ENCODE measurements at regions not wholly inside any gene's neighbourhood (a gene's known extent, or its start where the extent isn't known, plus 50 kb on each side); places are given as distances from the start of the nearest gene placed in this dataset.

GRCh38 chr1:193827516-193827915 lies 641.1 kb upstream of the B3GALT2 start:
- TF ChIP-seq CTCF (IDR thresholded peaks at IDR 0.05; ENCODE audit: borderline replicate concordance, insufficient read depth, low read depth, low read length): no peak

DNA sequence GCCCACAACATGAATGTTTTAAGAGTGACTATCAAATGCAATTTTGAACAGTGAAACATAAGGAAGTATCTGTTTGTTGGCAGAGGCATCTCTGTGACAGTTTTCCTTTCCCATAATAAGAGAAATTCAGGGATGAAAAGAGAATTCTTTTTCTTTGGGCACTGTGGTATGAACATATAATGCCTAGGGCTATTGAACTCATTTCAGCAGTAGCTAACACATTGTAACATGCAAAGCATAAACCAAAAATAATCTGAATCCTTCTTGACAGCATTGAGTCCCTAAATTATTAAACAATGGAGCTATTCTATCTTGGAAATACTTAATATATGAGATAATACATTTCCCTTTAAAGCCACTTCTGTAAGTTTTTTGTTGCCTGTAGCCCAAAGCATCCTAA lies 633.0 kb upstream of the B3GALT2 start:
- no peak overlapping the region for H3K4me3 ChIP-seq (ENCODE audit: low read depth, low read length)
- TF ChIP-seq CTCF (IDR thresholded peaks at IDR 0.05; ENCODE audit: borderline replicate concordance, insufficient read depth, low read depth, low read length): no peak

More at GRCh38 chr1:193827516-193827915, 641.1 kb upstream of the B3GALT2 start:
- H3K4me3 ChIP-seq (ENCODE audit: low read depth, low read length): no peak overlapping the region

- no peak for TF ChIP-seq CTCF (IDR thresholded peaks at IDR 0.05; ENCODE audit: borderline replicate concordance, insufficient read depth, low read depth, low read length)
- no peak overlapping the region for H3K4me3 ChIP-seq (ENCODE audit: low read depth, low read length)
These were observed 620.8 kb upstream of the B3GALT2 start for GRCh38 chr1:193807208-193807607.

DNA sequence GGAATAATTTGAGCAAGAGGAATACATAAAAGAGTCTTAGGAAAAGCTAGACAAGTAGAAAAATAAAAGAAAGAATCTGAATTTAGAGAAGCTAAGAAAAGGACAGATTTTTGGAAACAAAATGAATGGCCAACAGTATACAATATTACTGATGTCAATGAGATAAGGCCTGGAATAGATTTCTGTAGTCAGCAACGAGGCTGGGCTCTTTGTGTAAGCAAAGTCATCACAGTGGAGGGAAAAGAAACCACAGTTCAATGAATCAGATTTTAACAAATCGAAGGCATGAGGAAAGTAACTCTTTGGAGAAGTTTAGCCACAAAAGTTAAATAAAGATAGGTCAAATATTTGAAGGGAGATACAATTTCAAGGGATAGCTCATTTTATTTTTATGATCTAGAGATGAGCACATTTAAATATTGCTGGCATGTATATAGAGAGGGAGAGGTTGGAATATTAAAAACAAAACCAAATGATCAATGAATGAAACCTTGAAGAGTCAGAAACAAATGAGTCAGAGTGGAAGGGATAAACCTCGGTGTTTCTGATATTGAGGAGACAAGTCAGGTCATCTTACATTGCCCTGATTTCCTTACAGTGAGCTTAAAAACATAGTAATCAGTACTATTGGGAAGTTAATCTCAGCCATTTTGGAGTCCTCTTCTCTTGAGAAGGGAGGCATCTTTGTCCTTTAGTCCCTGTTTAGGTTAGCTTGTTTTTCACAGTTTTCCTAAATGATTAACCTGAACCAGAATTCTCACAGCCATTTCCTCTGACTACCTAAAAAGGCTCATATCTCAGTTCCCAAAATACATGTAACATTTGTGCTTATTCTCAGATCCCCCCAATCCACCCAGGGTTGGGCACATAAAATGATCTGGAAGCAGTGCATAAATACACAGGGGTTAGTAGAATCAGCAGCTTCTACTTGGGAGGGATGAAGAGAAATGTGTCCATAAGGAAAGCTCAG lies 620.0 kb upstream of the B3GALT2 start:
- no peak for TF ChIP-seq CTCF (IDR thresholded peaks at IDR 0.05; ENCODE audit: borderline replicate concordance, insufficient read depth, low read depth, low read length)
- no peak overlapping the region for H3K4me3 ChIP-seq (ENCODE audit: low read depth, low read length)

DNA sequence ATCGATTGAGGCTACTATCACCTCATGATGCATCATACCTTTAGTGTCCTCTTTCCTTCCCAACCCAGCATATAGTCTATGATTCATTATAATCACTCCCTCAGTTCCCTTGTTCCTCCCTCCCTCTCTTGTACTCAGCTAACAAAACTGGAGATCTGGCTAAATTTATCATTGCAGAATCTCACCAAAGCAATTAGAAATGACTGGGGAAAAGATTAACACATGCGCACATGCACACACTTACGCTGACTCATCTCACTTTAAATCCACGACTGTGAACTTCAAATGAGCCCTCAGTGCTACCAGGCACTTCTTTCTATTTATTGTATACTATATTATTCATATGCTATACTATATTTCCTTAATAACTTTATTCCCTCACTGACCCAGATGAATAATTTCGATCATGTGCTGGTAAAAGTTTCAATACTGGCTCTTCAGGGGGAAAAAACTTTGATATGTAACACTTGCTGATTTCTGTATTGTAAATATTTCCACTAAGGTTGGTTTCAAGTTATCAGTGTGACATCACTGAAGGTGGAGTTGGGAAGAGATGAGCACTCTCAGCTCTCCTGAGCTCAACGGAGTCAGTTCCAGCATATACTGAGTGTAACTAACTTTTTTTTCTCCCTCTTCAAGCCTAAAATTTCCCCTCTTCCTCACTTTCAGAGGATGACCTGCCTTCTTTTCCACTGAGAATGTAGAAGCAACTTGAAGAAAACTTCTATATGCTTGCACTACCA lies 613.7 kb upstream of the B3GALT2 start:
- no peak overlapping the region for H3K4me3 ChIP-seq (ENCODE audit: low read depth, low read length)
- TF ChIP-seq CTCF (IDR thresholded peaks at IDR 0.05; ENCODE audit: borderline replicate concordance, insufficient read depth, low read depth, low read length): no peak

DNA sequence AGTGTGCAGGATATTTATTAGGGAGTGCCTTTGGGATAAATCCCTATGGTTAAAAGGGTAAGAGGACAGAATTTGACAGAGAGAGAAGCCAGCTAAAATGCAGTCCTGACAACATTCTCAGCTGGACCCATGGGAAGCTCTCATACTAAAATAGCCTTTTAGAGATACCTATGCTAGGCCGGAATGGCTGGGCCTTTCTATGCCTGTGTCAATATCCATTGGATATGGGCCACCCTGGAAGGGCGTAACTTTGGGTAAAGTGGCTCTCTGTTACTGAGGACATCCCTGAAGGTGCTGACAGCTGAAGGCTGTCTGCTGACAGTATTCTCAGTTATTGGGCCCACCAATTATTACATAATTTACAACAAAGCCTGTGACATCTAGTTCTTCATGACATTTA lies 613.0 kb upstream of the B3GALT2 start:
- TF ChIP-seq CTCF (IDR thresholded peaks at IDR 0.05; ENCODE audit: borderline replicate concordance, insufficient read depth, low read depth, low read length): no peak
- H3K4me3 ChIP-seq (ENCODE audit: low read depth, low read length): no peak overlapping the region

Data from GM12875 (cell line).